ENCODE measurements at regions not wholly inside any gene's neighbourhood (a gene's known extent, or its start where the extent isn't known, plus 50 kb on each side); places are given as distances from the start of the nearest gene placed in this dataset.

GRCh38 chr2:183214680-183215079 is 90.4 kb downstream of the NUP35 start:
- no peak for DNase-seq (ENCODE audit: low read depth)

- DNase-seq (ENCODE audit: low read depth), result no peak
Observed at GRCh38 chr2:183215917-183216316, 91.7 kb downstream of the NUP35 start.

- DNase-seq (ENCODE audit: low read depth), result no peak
Observed at GRCh38 chr2:183219888-183220287, 95.6 kb downstream of the NUP35 start.

- no peak for DNase-seq (ENCODE audit: low read depth)
Observed at GRCh38 chr2:183222751-183223150, 98.5 kb downstream of the NUP35 start.

- peak; percentile 24 for DNase-seq (ENCODE audit: low read depth)
Observed at GRCh38 chr2:183224948-183225347, 100.7 kb downstream of the NUP35 start.

- peak; percentile 24 for DNase-seq (ENCODE audit: low read depth)
Observed at GRCh38 chr2:183227176-183227575, 102.9 kb downstream of the NUP35 start.

- no peak for DNase-seq (ENCODE audit: low read depth)
Observed at GRCh38 chr2:183229386-183229785, 105.1 kb downstream of the NUP35 start.

- DNase-seq (ENCODE audit: low read depth), result no peak
Observed at GRCh38 chr2:183232161-183232865, 108.1 kb downstream of the NUP35 start.

GRCh38 chr2:183242937-183243336 is 118.7 kb downstream of the NUP35 start:
- DNase-seq (ENCODE audit: low read depth), result peak; percentile 6

- no peak for DNase-seq (ENCODE audit: low read depth)
Observed at GRCh38 chr2:183243758-183244157, 119.5 kb downstream of the NUP35 start.

- DNase-seq (ENCODE audit: low read depth), result peak; percentile 14
Observed at GRCh38 chr2:183244300-183244844, 120.1 kb downstream of the NUP35 start.

GRCh38 chr2:183248866-183249567 is 124.8 kb downstream of the NUP35 start:
- DNase-seq (ENCODE audit: low read depth), result peak; percentile 49

- DNase-seq (ENCODE audit: low read depth), result no peak
Observed at GRCh38 chr2:183250061-183250460, 125.8 kb downstream of the NUP35 start.

- no peak for DNase-seq (ENCODE audit: low read depth)
Observed at GRCh38 chr2:183250472-183250871, 126.2 kb downstream of the NUP35 start.

- DNase-seq (ENCODE audit: low read depth), result no peak
Observed at GRCh38 chr2:183253441-183254130, 129.3 kb downstream of the NUP35 start.

GRCh38 chr2:183255411-183255810 is 131.2 kb downstream of the NUP35 start:
- no peak for DNase-seq (ENCODE audit: low read depth)

- DNase-seq (ENCODE audit: low read depth), result no peak
Observed at GRCh38 chr2:183259921-183260320, 135.7 kb downstream of the NUP35 start.

GRCh38 chr2:183260527-183260926 is 136.3 kb downstream of the NUP35 start:
- DNase-seq (ENCODE audit: low read depth), result no peak

GRCh38 chr2:183264890-183265535 is 140.8 kb downstream of the NUP35 start:
- DNase-seq (ENCODE audit: low read depth), result no peak

GRCh38 chr2:183267148-183267827 is 143.0 kb downstream of the NUP35 start:
- DNase-seq (ENCODE audit: low read depth), result no peak

- peak; percentile 61 for DNase-seq (ENCODE audit: low read depth)
Observed at GRCh38 chr2:183269956-183270355, 145.7 kb downstream of the NUP35 start.

Data from myocyte (in vitro differentiated cells).